ENCODE measurements at regions not wholly inside any gene's neighbourhood (a gene's known extent, or its start where the extent isn't known, plus 50 kb on each side); places are given as distances from the start of the nearest gene placed in this dataset.
"Not testable (repeated sequence)": the region's sequence is repeated elsewhere in the genome, so short reads cannot be mapped to it uniquely, and the experiment has no call there.

DNA sequence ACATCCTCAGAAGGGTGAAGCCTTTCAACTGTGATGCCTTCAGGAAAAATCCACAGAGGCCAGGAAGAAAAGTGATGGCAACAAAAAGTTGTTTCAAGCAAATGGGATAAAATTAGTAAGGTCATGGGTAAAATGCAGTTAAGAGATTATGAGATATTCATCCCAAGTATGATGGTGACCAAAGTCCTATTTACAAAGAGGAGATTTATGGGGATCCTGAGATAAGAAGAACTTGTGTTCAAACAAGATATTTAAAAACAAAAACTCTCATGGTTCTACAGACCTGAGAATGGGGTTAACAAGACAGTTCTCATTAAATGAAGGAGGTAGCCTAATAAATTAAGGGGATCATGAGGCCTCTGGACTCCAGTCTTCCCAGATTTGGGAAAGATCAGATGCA is 184.4 kb downstream of the FCRL5 start:
- no peak for DNase-seq

DNA sequence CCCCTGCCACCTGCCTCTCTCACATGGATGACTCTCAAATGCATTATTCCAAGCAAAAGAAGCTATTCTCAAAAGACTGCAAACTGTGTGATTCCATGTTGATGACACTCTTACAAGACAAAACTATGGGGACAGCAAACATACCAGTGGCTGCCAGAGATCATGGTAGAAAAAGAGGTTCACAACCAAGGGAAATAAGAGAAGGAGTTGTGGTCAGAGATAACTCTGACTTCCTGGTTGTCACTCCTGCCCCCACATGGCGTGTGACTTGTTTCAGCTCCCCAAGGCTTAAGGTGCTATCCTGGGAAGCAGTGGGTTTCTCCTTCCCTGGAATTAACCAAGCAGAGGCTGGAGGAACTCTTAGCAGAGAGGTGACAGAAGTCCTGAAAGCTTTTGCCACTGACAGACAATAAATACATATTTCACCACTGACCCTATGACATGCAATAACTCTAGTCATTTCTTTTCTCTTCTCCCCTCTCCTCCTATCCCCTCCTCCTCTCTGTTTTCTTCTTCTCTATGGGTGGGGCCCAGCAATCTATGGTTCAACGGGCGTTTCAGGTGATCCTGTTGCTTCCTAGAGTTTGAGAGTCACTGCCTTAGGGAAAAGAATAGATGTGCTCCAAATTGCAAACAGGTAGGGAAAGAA is 185.1 kb downstream of the FCRL5 start:
- DNase-seq, result no peak

- no peak for DNase-seq
Measured at GRCh38 chr1:157364612-157365011, 187.7 kb downstream of the FCRL5 start.

GRCh38 chr1:157363660-157364140 is 188.6 kb downstream of the FCRL5 start:
- peak; percentile 12 for DNase-seq

GRCh38 chr1:157360023-157360390 is 192.3 kb downstream of the FCRL5 start:
- DNase-seq, result no peak

- no peak for DNase-seq
Measured at GRCh38 chr1:157359314-157360022, 192.8 kb downstream of the FCRL5 start.

DNA sequence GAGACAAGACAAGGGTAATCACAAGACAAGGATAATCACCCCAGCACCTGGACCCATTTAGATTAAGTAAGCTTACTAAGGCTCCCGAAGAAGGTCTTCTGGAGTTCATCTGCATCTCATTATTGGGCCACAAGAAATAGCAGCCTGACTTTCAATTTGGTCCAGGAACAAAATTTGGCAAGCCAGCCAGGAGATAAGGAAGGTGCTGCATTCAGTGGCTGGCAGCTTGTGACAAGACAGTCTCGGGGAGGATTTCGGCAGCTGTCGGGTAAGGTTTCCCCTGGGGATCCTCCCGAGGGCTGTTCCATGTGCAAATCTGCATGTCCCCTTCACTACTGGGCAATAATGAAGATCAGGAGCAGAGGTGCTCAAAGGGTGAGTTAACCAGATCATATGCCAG is 195.2 kb downstream of the FCRL5 start:
- no peak for DNase-seq

DNA sequence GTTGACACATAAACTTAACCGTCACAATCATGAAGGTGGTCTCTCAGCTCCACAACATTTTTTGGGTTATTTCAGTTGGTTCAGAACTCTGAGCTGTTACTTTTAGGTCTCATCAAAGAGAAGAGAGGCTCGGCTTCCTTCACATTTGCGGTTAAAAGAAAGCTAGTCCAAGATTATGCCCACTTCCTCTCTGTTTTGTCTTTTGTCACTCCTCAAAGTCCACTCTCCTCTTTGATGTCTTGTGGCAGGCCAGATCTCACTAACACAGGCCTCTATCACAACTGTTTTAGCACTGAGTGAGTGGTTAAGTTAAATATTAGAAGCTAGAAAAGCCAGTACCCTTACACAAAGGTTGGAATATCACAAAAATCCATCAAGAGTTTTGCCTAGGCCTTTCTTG is 195.7 kb downstream of the FCRL5 start:
- DNase-seq, result no peak

- no peak for DNase-seq
Measured at GRCh38 chr1:157353546-157353945, 198.8 kb downstream of the FCRL5 start.

GRCh38 chr1:157352817-157353408 is 199.4 kb downstream of the FCRL5 start:
- DNase-seq, result no peak

DNA sequence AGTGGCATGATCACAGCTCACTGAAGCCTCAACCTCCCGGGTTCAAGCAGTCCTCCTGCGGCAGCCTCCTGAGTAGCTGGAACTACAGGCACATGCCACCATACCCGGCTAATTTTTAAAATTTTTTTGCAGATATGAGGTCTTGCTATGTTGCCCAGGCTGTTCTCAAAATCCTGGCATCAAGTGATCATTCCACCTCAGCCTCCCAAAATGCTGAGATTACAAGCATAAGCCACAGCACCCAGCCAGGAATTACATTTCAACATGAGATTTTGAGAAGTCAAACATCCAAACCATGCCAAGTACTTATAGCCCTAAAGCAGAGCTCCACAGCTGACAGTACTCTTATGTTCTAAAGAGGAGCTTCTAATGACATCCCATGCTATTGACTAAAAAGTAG is 200.1 kb downstream of the FCRL5 start:
- no peak for DNase-seq

- DNase-seq, result not testable (repeated sequence)
Measured at GRCh38 chr1:157351800-157352199, 200.5 kb downstream of the FCRL5 start.

- DNase-seq, result no peak
Measured at GRCh38 chr1:157348538-157349480, 203.5 kb downstream of the FCRL5 start.

DNA sequence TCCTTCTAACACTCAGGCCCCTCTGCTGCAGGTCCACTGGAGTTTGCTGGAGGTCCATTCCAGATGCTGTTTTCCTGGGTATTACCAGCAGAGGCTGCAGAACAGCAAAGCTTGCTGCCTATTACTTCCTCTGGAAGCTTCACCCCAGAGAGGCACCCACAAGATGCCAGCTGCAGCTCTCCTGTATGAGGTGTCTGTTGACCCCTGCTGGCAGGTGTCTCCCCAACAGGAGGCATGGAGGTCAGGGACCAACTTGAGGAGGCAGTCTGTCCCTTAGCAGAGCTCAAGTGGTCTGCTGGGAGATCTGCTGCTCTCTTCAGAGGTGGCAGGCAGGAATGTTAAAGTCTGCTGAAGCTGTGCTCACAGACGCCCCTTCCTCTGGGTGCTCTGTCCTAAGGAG is 204.8 kb downstream of the FCRL5 start:
- DNase-seq, result no peak

DNA sequence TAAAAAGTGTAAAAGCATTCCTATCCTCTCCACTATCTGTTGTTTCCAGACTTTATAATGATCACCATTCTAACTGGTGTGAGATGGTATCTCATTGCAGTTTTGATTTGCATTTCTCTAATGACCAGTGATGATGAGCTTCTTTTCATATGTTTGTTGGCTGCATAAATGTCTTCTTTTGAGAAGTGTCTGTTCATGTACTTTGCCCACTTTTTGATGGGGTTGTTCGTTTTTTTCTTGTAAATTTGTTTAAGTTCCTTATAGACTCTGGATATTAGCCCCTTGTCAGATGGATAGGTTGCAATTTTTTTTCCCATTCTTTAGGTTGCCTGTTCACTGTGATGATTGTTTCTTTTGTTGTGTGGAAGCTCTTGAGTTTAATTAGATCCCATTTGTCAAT is 199.6 kb upstream of the ETV3 start:
- not testable (repeated sequence) for DNase-seq

- DNase-seq, result no peak
Measured at GRCh38 chr1:157335056-157335455, 196.9 kb upstream of the ETV3 start.

- DNase-seq, result no peak
Measured at GRCh38 chr1:157334041-157334440, 195.8 kb upstream of the ETV3 start.

DNA sequence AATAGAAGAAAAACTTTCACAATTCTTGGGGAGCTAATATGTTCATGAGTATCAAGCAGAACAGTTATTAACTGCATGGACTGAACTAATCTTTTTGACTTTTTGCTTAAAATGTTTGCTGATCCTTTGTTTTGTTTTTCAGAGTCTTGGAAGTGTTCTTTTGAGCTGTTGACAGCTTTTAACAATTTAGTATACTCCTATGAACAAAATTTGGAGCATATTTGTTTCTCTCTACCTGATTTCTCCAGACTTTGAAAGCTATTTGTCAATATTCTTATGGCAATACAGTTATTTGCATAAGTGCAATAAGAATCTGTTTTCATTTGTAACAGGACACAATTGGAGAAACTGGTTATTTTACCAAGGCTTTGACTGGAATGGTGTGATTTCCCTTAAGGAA is 192.0 kb upstream of the ETV3 start:
- DNase-seq, result not testable (repeated sequence)

GRCh38 chr1:157328120-157328519 is 189.9 kb upstream of the ETV3 start:
- DNase-seq, result not testable (repeated sequence)

DNA sequence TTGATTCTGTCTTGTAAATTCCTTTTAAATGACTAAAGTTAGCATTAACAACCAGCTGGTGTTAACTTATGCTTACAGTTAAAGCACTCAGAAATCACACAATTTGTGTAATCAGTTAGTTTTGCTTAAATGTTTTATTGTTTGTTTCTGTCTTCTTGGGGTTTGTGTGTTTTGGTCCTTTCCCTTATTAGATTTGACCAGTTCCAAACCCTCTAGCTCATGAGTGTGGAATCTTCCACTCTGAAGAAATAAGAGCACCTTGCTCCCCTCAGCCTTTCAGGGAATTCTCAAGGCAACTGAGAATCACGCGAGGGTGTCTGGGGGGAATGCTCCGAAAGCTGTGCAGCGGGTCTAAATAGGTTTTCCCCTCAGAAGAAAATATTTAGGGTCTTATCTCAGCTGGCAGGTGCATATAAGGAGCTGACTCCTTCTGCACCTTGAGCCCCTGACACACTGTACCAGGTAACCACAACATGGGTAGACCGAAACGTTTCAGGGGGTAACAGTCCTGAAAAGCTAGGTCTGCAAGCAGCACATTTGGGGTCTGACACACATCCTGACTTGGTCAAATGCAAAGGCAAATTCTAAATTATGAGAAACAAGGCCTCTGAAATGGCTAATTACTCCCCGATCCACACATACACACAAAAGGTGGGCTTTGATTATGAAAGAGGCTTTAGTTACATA is 188.1 kb upstream of the ETV3 start:
- no peak for DNase-seq

DNA sequence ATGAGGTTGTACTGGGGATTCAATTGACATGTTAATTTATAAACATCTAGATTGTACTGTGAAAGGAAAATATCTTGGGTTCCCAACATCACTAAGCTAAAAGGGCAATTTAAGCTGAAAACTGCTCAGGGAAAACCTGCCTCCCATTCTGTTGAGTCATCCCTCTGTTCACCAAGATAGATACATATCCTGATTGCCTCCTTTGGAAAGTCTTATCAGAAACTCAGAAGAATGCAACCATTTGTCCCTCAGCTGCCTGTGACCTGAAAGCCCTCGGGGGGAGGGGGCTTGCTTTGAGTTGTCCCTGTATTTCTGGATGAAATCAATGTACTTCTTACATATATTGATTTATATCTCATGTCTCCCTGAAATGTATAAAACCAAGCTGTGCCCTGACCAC is 187.0 kb upstream of the ETV3 start:
- DNase-seq, result no peak

- DNase-seq, result not testable (repeated sequence)
Measured at GRCh38 chr1:157321972-157322371, 183.8 kb upstream of the ETV3 start.

DNA sequence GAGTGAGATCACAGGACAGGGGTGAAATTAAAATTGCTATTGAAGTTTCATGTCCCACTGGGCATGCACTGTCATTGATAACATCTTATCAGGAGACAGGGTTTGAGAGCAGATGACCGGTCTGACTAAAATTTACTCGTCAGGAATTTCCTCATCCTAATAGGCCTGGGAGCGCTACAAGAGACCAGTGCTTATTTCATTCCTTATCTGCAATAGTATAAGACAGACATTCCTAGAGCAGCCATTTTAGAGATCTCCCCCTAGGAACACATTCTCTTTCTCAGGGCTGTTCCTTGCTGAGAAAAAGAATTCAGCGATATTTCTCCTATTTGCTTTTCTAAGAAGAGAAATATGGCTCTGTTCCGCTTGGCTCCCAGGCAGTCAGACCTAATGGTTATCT is 181.4 kb upstream of the ETV3 start:
- DNase-seq, result no peak

Data from stimulated activated CD4-positive, alpha-beta T cell treated with anti-CD3 and anti-CD28 coated beads, Interleukin-15, amount 100 ng/mL, for 24 hours (primary cell).